ENCODE measurements at regions not wholly inside any gene's neighbourhood (a gene's known extent, or its start where the extent isn't known, plus 50 kb on each side); places are given as distances from the start of the nearest gene placed in this dataset.

GRCh38 chr10:83075016-83075814, 1064.1 kb upstream of the GHITM start:
- ChIA-PET CTCF (no interaction called here), POLR2A (ENCODE audit: unreplicated experiment) (no interaction called here)
- H3K9me3 ChIP-seq (ENCODE audit: insufficient read depth, low read depth), result no peaks in the 10 kb centered on the region
- intact Hi-C loops (cut with micrococcal nuclease; ENCODE audit: unreplicated experiment), result no loop called here
- BruUV-seq (replicated peaks), result no TSS peak
- no peak overlapping the region for H3K27ac ChIP-seq
- H3K27me3 ChIP-seq (ENCODE audit: insufficient read depth, low read depth), result no peaks in the 10 kb centered on the region
- no peak overlapping the region for H2AFZ ChIP-seq
- no peaks in the 10 kb centered on the region for H4K20me1 ChIP-seq (ENCODE audit: insufficient read depth)
- no peaks in the 10 kb centered on the region for H3K79me2 ChIP-seq (ENCODE audit: low read depth)
- H3K9me2 ChIP-seq (ENCODE audit: insufficient read depth), result 0 out of 2 replicates have a peak, but pooled peaks cover 3% of the 10 kb centered on the region
- no peaks in the 10 kb centered on the region for H3K4me1 ChIP-seq (replicated peaks; ENCODE audit: insufficient read depth)
- no peaks in the 10 kb centered on the region for H3K36me3 ChIP-seq (ENCODE audit: low read depth)
- H3K4me2 ChIP-seq, result no peak overlapping the region
- no peak for TF ChIP-seq CTCF (conservative IDR thresholded peaks at IDR 0.05)
- no peak for TF ChIP-seq EZH2 (IDR thresholded peaks at IDR 0.05; ENCODE audit: low read depth)
- no peak for DNase-seq
- H3K4me3 ChIP-seq, result no peak overlapping the region
- no peaks in the 10 kb centered on the region for H3F3A ChIP-seq (ENCODE audit: insufficient read depth, low read depth)

GRCh38 chr10:83075815-83076355, 1063.4 kb upstream of the GHITM start:
- no peaks in the 10 kb centered on the region for H3K36me3 ChIP-seq (ENCODE audit: low read depth)
- no peaks in the 10 kb centered on the region for H3F3A ChIP-seq (ENCODE audit: insufficient read depth, low read depth)
- H4K20me1 ChIP-seq (ENCODE audit: insufficient read depth), result no peaks in the 10 kb centered on the region
- no peaks in the 10 kb centered on the region for H3K79me2 ChIP-seq (ENCODE audit: low read depth)
- no peak for DNase-seq
- no TSS peak for BruUV-seq (replicated peaks)
- H3K4me1 ChIP-seq (replicated peaks; ENCODE audit: insufficient read depth), result no peaks in the 10 kb centered on the region
- no peak for TF ChIP-seq CTCF (conservative IDR thresholded peaks at IDR 0.05)
- TF ChIP-seq EZH2 (IDR thresholded peaks at IDR 0.05; ENCODE audit: low read depth), result no peak
- H3K4me3 ChIP-seq, result no peak overlapping the region
- ChIA-PET CTCF (interaction anchor here (0.6 kb wide), 1 partner anchor 25 kb away, joined by 6 read pairs; no protein-coding TSS in a partner anchor), POLR2A (ENCODE audit: unreplicated experiment) (no interaction called here)
- intact Hi-C loops (cut with micrococcal nuclease; ENCODE audit: unreplicated experiment), result no loop called here
- H3K27me3 ChIP-seq (ENCODE audit: insufficient read depth, low read depth), result no peaks in the 10 kb centered on the region
- no peak overlapping the region for H3K27ac ChIP-seq
- H3K4me2 ChIP-seq, result no peak overlapping the region
- no peaks in the 10 kb centered on the region for H3K9me3 ChIP-seq (ENCODE audit: insufficient read depth, low read depth)
- H3K9me2 ChIP-seq (ENCODE audit: insufficient read depth), result 0 out of 2 replicates have a peak, but pooled peaks cover 3% of the 10 kb centered on the region
- H2AFZ ChIP-seq, result no peak overlapping the region

- Histone ChIP-seq H4K20me1 (ENCODE audit: insufficient read depth) (no peaks in the 10 kb centered on the region), H3K27me3 (ENCODE audit: insufficient read depth, low read depth) (no peaks in the 10 kb centered on the region), H3K27ac (no peak overlapping the region), H3K9me2 (ENCODE audit: insufficient read depth) (0 out of 2 replicates have a peak, but pooled peaks cover 3% of the 10 kb centered on the region), H3K9me3 (ENCODE audit: insufficient read depth, low read depth) (no peaks in the 10 kb centered on the region), H3F3A (ENCODE audit: insufficient read depth, low read depth) (no peaks in the 10 kb centered on the region), H3K36me3 (ENCODE audit: low read depth) (no peaks in the 10 kb centered on the region), H2AFZ (no peak overlapping the region), H3K4me2 (no peak overlapping the region), H3K4me1 (replicated peaks; ENCODE audit: insufficient read depth) (no peaks in the 10 kb centered on the region), H3K4me3 (no peak overlapping the region), H3K79me2 (ENCODE audit: low read depth) (no peaks in the 10 kb centered on the region)
- CTCF ChIA-PET, result no interaction called here
- DNase-seq, result no peak
- TF ChIP-seq CTCF (conservative IDR thresholded peaks at IDR 0.05) (no peak), EZH2 (IDR thresholded peaks at IDR 0.05; ENCODE audit: low read depth) (no peak)
- no TSS peak for BruUV-seq (replicated peaks)
- POLR2A ChIA-PET (ENCODE audit: unreplicated experiment), result no interaction called here
- intact Hi-C loops (cut with micrococcal nuclease; ENCODE audit: unreplicated experiment), result no loop called here
Measured at GRCh38 chr10:83076443-83076842, 1062.9 kb upstream of the GHITM start.
